ENCODE measurements at regions not wholly inside any gene's neighbourhood (a gene's known extent, or its start where the extent isn't known, plus 50 kb on each side); places are given as distances from the start of the nearest gene placed in this dataset.

GRCh38 chr21:29248124-29248523 is 50.6 kb upstream of the BACH1 start:
- intact Hi-C loops (cut with micrococcal nuclease) = no loop called here
- POLR2A ChIA-PET = interaction anchor here (1.2 kb wide), 1 partner anchor 51 kb away, joined by 3 read pairs; the partner anchor contains the start of gene BACH1
- ATAC-seq = no peak

More at GRCh38 chr21:29248124-29248523, 50.6 kb upstream of the BACH1 start:
- H3K4me3 ChIP-seq (ENCODE audit: low read length) = no peak overlapping the region
- Mint-ChIP-seq H3K27me3 (peaks cover 5 to 19% (median 9%) of the 10 kb centered on the region in 5 donors), H3K36me3 (peaks cover 0 to 3% (median 0%) of the 10 kb centered on the region in 5 donors), H3K4me3 (no peak overlapping the region), H3K27ac (no peak overlapping the region), H3K9me3 (peaks cover 3 to 14% (median 7%) of the 10 kb centered on the region in 11 donors), H3K4me1 (peaks cover 0 to 8% (median 0%) of the 10 kb centered on the region in 7 donors)
- no peaks in the 10 kb centered on the region for H3K36me3 ChIP-seq (ENCODE audit: control insufficient read depth in 2 of 3, insufficient read depth in 3 of 3, low read length in 3 of 3)
- H3K9me3 ChIP-seq (ENCODE audit: control insufficient read depth in 2 of 3, low read length in 3 of 3) = no peaks in the 10 kb centered on the region
- no peak overlapping the region for H3K27ac ChIP-seq (ENCODE audit: low read depth, low read length)
- DNase-seq = no peak
- H3K27me3 ChIP-seq (ENCODE audit: control insufficient read depth in 2 of 2, insufficient read depth in 2 of 2, low read length in 2 of 2) = no peaks in the 10 kb centered on the region
- CTCF ChIA-PET = interaction anchor here (0.8 kb wide), 1 partner anchor 48 kb away, joined by 3 read pairs; no protein-coding TSS in a partner anchor
- H3K4me1 ChIP-seq (ENCODE audit: control insufficient read depth in 2 of 2, insufficient read depth in 2 of 2, low read length in 2 of 2) = no peaks in the 10 kb centered on the region

Data from naive thymus-derived CD4-positive, alpha-beta T cell (primary cell).